HCT116 (cell line): ENCODE measurements at regions not wholly inside any gene's neighbourhood (a gene's known extent, or its start where the extent isn't known, plus 50 kb on each side); places are given as distances from the start of the nearest gene placed in this dataset.

Source experiments
- ATAC-seq: fragments of 200-7000 bp; cut with Tn5 transposase; 2 replicates; pipeline ENCODE4 v1.9.1; 2020; ENCODE audit warnings: mild to moderate bottlenecking, moderate library complexity
- BruUV-seq: library from RNA; stranded (reverse); fragments of 400-500 nt; replicated peaks from 2 replicates; lab custom pipeline; 2021; lab: Mats Ljungman, UMichigan
- CTCF ChIA-PET: fragments of 300-600 bp; sonication (Branson Sonifier 250); formaldehyde crosslinking; loops from one replicate; lab custom pipeline; 2021; ENCODE audit warnings: antibody characterized with exemption; lab: Charles Lee
- POLR2A ChIA-PET: fragments of 300-600, 350-600 bp; sonication (Branson Sonifier 250); formaldehyde crosslinking; loops from one replicate; lab custom pipeline; 2021; ENCODE audit warnings: antibody characterized with exemption; lab: Charles Lee
- RAD21 ChIA-PET, 2 experiments: fragments of 300-600 bp; sonication (Branson Sonifier 250); formaldehyde crosslinking; loops; one replicate each; lab custom pipeline; 2023; ENCODE audit warnings: low total read pairs in 2 of 2; ENCODE audit not compliant: uncharacterized antibody in 2 of 2, unreplicated experiment in 2 of 2, low non-redundant PET in 1 of 2; lab: Charles Lee
- DNase-seq: peaks from one replicate; pipeline ENCODE4 v3.0.0-alpha.2; 2010; ENCODE audit warnings: low read depth, low spot score
- H2AFZ ChIP-seq: fragments of 200-600 bp; shearing (Covaris generic), sonication (generic); 2 replicates; pipeline ENCODE4 v1.6.1; 2017; ENCODE audit warnings: low read depth, mixed run types, mixed read lengths, antibody characterized with exemption, low read length; ENCODE audit not compliant: poor library complexity, severe bottlenecking
- H3K27ac ChIP-seq: 2 replicates; pipeline ENCODE4 v1.5.1; 2012; ENCODE audit warnings: low read depth, low read length
- H3K27me3 ChIP-seq: fragments of 200-600 bp; sonication (generic); 2 replicates; pipeline ENCODE4 v1.6.1; 2016; ENCODE audit warnings: mixed run types, low read length, mixed read lengths; ENCODE audit not compliant: insufficient read depth
- H3K36me3 ChIP-seq, 2 experiments: fragments of 200-500 bp in 1 of 2; fragments of 200-600 bp in 1 of 2; sonication (Bioruptor generic) in 1 of 2; sonication (generic) in 1 of 2; 2 replicates each; pipeline versions ENCODE4 v1.5.1 to v1.6.1; 2014 to 2016; ENCODE audit warnings: low read length in 2 of 2, inconsistent platforms in 1 of 2, mixed read lengths in 1 of 2, mixed run types in 1 of 2; ENCODE audit not compliant: insufficient read depth in 2 of 2, control insufficient read depth in 1 of 2
- H3K4me1 ChIP-seq, 2 experiments: fragments of 200-600 bp in 1 of 2; sonication (generic) in 1 of 2; 2 replicates each; pipeline versions ENCODE4 v1.5.1 to v1.6.1; 2012 to 2017; ENCODE audit warnings: low read length in 2 of 2, inconsistent platforms in 1 of 2, mild to moderate bottlenecking in 1 of 2, mixed read lengths in 1 of 2, mixed run types in 1 of 2, moderate library complexity in 1 of 2; ENCODE audit not compliant: insufficient read depth in 2 of 2, control insufficient read depth in 1 of 2
- H3K4me2 ChIP-seq: fragments of 200-600 bp; sonication (generic); 2 replicates; pipeline ENCODE4 v1.6.1; 2017; ENCODE audit warnings: mixed run types, low read length, mixed read lengths
- H3K4me3 ChIP-seq, 2 experiments: fragments of 200-600 bp in 1 of 2; sonication (generic) in 1 of 2; replicated peaks in 1 of 2; 2 replicates each; pipeline ENCODE4 v1.5.1; 2011 to 2016; ENCODE audit warnings: low read length in 2 of 2, control low read depth in 1 of 2, low read depth in 1 of 2, mild to moderate bottlenecking in 1 of 2, mixed read lengths in 1 of 2, mixed run types in 1 of 2
- H3K79me2 ChIP-seq: fragments of 200-600 bp; sonication (generic); 2 replicates; pipeline ENCODE4 v1.6.1; 2017; ENCODE audit warnings: mild to moderate bottlenecking, mixed run types, low read length, moderate library complexity, mixed read lengths; ENCODE audit not compliant: insufficient read depth
- H3K9ac ChIP-seq: fragments of 200-600 bp; sonication (generic); 2 replicates; pipeline ENCODE4 v1.6.1; 2016; ENCODE audit warnings: low read length, mixed read lengths
- H3K9me2 ChIP-seq: fragments of 200-600 bp; sonication (generic), shearing (Covaris generic); 2 replicates; pipeline ENCODE4 v1.6.1; 2017; ENCODE audit warnings: mixed run types, mild to moderate bottlenecking, moderate library complexity; ENCODE audit not compliant: insufficient read depth
- H3K9me3 ChIP-seq, 2 experiments: fragments of 200-500 bp in 1 of 2; fragments of 200-600 bp in 1 of 2; sonication (Bioruptor generic) in 1 of 2; sonication (generic) in 1 of 2; 2 replicates each; pipeline ENCODE4 v1.6.1; 2014 to 2017; ENCODE audit warnings: low read length in 2 of 2, mixed read lengths in 2 of 2, inconsistent platforms in 1 of 2, low read depth in 1 of 2, mild to moderate bottlenecking in 1 of 2, mixed run types in 1 of 2, moderate library complexity in 1 of 2; ENCODE audit not compliant: control insufficient read depth in 1 of 2, insufficient read depth in 1 of 2
- H4K20me1 ChIP-seq: fragments of 200-600 bp; sonication (generic), shearing (Covaris generic); 2 replicates; pipeline ENCODE4 v1.6.1; 2017; ENCODE audit warnings: mixed run types, mild to moderate bottlenecking, moderate library complexity; ENCODE audit not compliant: insufficient read depth
- CBX3 ChIP-seq: IDR thresholded peaks from 2 replicates; pipeline ENCODE4 v1.6.1; 2012; ENCODE audit warnings: low read depth
- CEBPB ChIP-seq: IDR thresholded peaks from 2 replicates; pipeline ENCODE4 v1.6.1; 2012; ENCODE audit warnings: low read depth
- EGR1 ChIP-seq: IDR thresholded peaks from 2 replicates; pipeline ENCODE4 v1.6.1; 2012; ENCODE audit warnings: low read depth
- EZH2 ChIP-seq: fragments of 200-600 bp; sonication (generic); IDR thresholded peaks from 2 replicates; pipeline ENCODE4 v1.6.1; 2017; ENCODE audit warnings: antibody characterized with exemption, mixed run types
- EZH2phosphoT487 ChIP-seq: fragments of 200-600 bp; IDR thresholded peaks from 2 replicates; pipeline ENCODE4 v1.6.1; 2018; ENCODE audit warnings: antibody characterized with exemption, borderline replicate concordance
- FOSL1 ChIP-seq: IDR thresholded peaks from 2 replicates; pipeline ENCODE4 v1.6.1; 2012; ENCODE audit warnings: low read depth
- JUND ChIP-seq: IDR thresholded peaks from 2 replicates; pipeline ENCODE4 v1.6.1; 2012
- POLR2A ChIP-seq: IDR thresholded peaks from 2 replicates; pipeline ENCODE4 v1.7.0; 2011; ENCODE audit warnings: borderline replicate concordance; ENCODE audit not compliant: insufficient read depth, insufficient read length; ENCODE audit errors: extremely low read depth
- RAD21 ChIP-seq: IDR thresholded peaks from 2 replicates; pipeline ENCODE4 v1.6.1; 2012; ENCODE audit warnings: low read depth, mild to moderate bottlenecking
- SRF ChIP-seq: IDR thresholded peaks from 2 replicates; pipeline ENCODE4 v1.6.1; 2012; ENCODE audit warnings: low read depth
- TCF7L2 ChIP-seq: IDR thresholded peaks from 2 replicates; pipeline ENCODE4 v1.7.0; 2011; ENCODE audit warnings: borderline replicate concordance, inconsistent platforms; ENCODE audit not compliant: insufficient read depth, insufficient read length; ENCODE audit errors: extremely low read depth
- YY1 ChIP-seq: IDR thresholded peaks from 2 replicates; pipeline ENCODE4 v1.6.1; 2011; ENCODE audit warnings: low read length, low read depth, moderate library complexity, mild to moderate bottlenecking; ENCODE audit not compliant: insufficient replicate concordance; ENCODE audit errors: extremely low read depth
- ZNF274 ChIP-seq: fragments of 200-500 bp; sonication (Bioruptor generic); IDR thresholded peaks from 2 replicates; pipeline ENCODE4 v1.6.1; 2014; ENCODE audit warnings: mild to moderate bottlenecking, low read depth, low read length, inconsistent platforms
- intact Hi-C: fragments of 100-400 bp; cut with micrococcal nuclease; formaldehyde crosslinking; loops from 2 replicates; pipeline ENCODE4 v1.10.0; 2022
- TF ChIP-seq, protein P1 (sequence below): IDR thresholded peaks from 2 replicates; pipeline ENCODE4 v1.6.1; 2012; ENCODE audit warnings: low read depth
- TF ChIP-seq, protein P2 (sequence below): IDR thresholded peaks from 2 replicates; pipeline ENCODE4 v1.6.1; 2012
- TF ChIP-seq, protein P3 (sequence below): IDR thresholded peaks from 2 replicates; pipeline ENCODE4 v1.6.1; 2012

DNA sequence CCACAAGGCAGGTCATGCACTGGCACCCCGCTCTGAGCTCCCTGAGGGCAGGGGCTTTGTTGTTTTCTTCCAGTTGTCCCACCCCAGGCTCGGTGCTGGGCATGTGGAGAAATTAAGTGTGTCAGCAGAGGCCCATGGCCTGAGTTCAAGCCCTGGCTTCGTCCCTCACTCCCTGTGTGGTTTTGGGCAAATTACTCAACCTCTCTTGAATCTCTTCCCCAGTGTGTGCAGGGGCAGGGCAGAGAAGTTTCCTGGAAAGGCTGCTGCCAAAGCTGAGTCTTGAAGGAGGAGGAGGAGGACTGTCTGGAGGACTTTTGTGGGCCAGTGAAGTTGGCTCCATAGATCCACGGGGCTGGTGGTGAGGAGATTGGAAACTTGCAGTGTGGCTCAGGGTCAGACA, 138.1 kb upstream of the E2F8 start:
- POLR2A ChIA-PET: no interaction called here
- CTCF ChIA-PET: no interaction called here
- BruUV-seq: no TSS peak
- Histone ChIP-seq H3K4me3 (no peak overlapping the region), H4K20me1 (no peaks in the 10 kb centered on the region), H3K27me3 (peaks cover 39% of the 10 kb centered on the region), H2AFZ (no peak overlapping the region), H3K4me1 (peaks cover 0 to 9% of the 10 kb centered on the region in 2 experiments; a peak in 2 of 4 replicates), H3K27ac (no peak overlapping the region), H3K9ac (no peak overlapping the region), H3K9me2 (no peaks in the 10 kb centered on the region), H3K36me3 (no peaks in the 10 kb centered on the region), H3K4me2 (no peak overlapping the region), H3K79me2 (no peaks in the 10 kb centered on the region), H3K9me3 (no peaks in the 10 kb centered on the region)
- intact Hi-C loops: no loop called here
- TF ChIP-seq, protein P1, sequence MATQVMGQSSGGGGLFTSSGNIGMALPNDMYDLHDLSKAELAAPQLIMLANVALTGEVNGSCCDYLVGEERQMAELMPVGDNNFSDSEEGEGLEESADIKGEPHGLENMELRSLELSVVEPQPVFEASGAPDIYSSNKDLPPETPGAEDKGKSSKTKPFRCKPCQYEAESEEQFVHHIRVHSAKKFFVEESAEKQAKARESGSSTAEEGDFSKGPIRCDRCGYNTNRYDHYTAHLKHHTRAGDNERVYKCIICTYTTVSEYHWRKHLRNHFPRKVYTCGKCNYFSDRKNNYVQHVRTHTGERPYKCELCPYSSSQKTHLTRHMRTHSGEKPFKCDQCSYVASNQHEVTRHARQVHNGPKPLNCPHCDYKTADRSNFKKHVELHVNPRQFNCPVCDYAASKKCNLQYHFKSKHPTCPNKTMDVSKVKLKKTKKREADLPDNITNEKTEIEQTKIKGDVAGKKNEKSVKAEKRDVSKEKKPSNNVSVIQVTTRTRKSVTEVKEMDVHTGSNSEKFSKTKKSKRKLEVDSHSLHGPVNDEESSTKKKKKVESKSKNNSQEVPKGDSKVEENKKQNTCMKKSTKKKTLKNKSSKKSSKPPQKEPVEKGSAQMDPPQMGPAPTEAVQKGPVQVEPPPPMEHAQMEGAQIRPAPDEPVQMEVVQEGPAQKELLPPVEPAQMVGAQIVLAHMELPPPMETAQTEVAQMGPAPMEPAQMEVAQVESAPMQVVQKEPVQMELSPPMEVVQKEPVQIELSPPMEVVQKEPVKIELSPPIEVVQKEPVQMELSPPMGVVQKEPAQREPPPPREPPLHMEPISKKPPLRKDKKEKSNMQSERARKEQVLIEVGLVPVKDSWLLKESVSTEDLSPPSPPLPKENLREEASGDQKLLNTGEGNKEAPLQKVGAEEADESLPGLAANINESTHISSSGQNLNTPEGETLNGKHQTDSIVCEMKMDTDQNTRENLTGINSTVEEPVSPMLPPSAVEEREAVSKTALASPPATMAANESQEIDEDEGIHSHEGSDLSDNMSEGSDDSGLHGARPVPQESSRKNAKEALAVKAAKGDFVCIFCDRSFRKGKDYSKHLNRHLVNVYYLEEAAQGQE: no peak
- TF ChIP-seq EZH2phosphoT487: no peak
- no peak for TF ChIP-seq YY1
- no peak for TF ChIP-seq JUND
- TF ChIP-seq EGR1: no peak
- TF ChIP-seq, protein P2, sequence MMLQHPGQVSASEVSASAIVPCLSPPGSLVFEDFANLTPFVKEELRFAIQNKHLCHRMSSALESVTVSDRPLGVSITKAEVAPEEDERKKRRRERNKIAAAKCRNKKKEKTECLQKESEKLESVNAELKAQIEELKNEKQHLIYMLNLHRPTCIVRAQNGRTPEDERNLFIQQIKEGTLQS: no peak
- DNase-seq (no peak), ATAC-seq (no peak)
- RAD21 ChIA-PET: no interaction called here

DNA sequence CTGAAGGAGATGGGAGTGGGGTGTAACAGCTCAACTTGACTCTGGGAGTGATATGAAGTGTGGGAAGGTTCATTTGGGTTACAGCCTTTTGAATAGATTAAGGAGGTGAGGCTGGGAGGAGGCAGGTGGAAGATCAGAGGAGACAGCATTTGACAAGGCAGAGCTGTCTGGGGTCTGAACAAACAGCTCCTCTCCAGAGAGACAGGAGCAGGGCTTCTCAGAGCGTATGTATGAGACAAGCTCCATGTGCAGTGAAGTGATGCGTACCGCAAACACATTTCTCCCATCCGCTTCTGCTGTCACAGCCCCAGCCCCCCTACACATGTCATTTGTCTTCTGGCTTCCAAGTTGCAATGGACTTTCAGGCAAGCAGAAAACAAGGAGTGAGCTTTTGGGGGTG, 137.1 kb upstream of the E2F8 start:
- H3K4me1 ChIP-seq: peaks cover 0 to 9% of the 10 kb centered on the region in 2 experiments; a peak in 2 of 4 replicates
- ChIA-PET CTCF (no interaction called here), RAD21 (no interaction called here), POLR2A (no interaction called here)
- no peak overlapping the region for H3K27ac ChIP-seq
- H3K27me3 ChIP-seq: peaks cover 35% of the 10 kb centered on the region; the same call in 1 of the 2 replicates
- H3K9me3 ChIP-seq: no peaks in the 10 kb centered on the region
- TF ChIP-seq EZH2phosphoT487 (no peak), SRF (no peak), EGR1 (no peak), YY1 (no peak), CBX3 (no peak), EZH2 (no peak), POLR2A (no peak), TCF7L2 (no peak), ZNF274 (no peak), RAD21 (no peak), FOSL1 (no peak), CEBPB (no peak)
- TF ChIP-seq, protein P3, sequence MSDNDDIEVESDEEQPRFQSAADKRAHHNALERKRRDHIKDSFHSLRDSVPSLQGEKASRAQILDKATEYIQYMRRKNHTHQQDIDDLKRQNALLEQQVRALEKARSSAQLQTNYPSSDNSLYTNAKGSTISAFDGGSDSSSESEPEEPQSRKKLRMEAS: no peak
- no peak overlapping the region for H3K9ac ChIP-seq
- ATAC-seq: no peak
- H3K79me2 ChIP-seq: no peaks in the 10 kb centered on the region
- no peaks in the 10 kb centered on the region for H3K9me2 ChIP-seq
- H2AFZ ChIP-seq: no peak overlapping the region
- intact Hi-C loops: no loop called here
- H3K4me2 ChIP-seq: no peak overlapping the region
- no peaks in the 10 kb centered on the region for H4K20me1 ChIP-seq
- no peak overlapping the region for H3K4me3 ChIP-seq
- no peak for DNase-seq
- H3K36me3 ChIP-seq: no peaks in the 10 kb centered on the region
- BruUV-seq: no TSS peak
